CD14-positive monocyte (primary cell): ENCODE measurements at regions not wholly inside any gene's neighbourhood (a gene's known extent, or its start where the extent isn't known, plus 50 kb on each side); places are given as distances from the start of the nearest gene placed in this dataset.

ENCODE experiments used
- DNase-seq, 3 donors: peaks; one replicate each; pipeline ENCODE4 v3.0.0-alpha.2; 2011 to 2022
- H2AFZ ChIP-seq: 2 replicates; pipeline ENCODE4 v1.6.0; 2012; ENCODE audit warnings: mild to moderate bottlenecking, low read depth, low read length, inconsistent platforms; ENCODE audit not compliant: insufficient read depth, poor library complexity, severe bottlenecking
- H3K27ac ChIP-seq, 2 donors: 1 replicate in 1 of 2; 2 replicates in 1 of 2; pipeline ENCODE4 v1.5.1; 2012 to 2013; ENCODE audit warnings: low read length in 2 of 2, control low read depth in 1 of 2, inconsistent platforms in 1 of 2, low read depth in 1 of 2, mild to moderate bottlenecking in 1 of 2
- H3K27me3 ChIP-seq, 2 donors: one replicate each; pipeline versions ENCODE4 v1.6.0 to v1.6.1; 2011 to 2013; ENCODE audit warnings: low read length in 2 of 2; ENCODE audit not compliant: control insufficient read depth in 2 of 2, insufficient read depth in 2 of 2
- H3K36me3 ChIP-seq, 2 donors: replicated peaks in 1 of 2; 1 replicate in 1 of 2; 2 replicates in 1 of 2; pipeline versions ENCODE4 v1.5.1 to v1.6.1; 2012 to 2013; ENCODE audit warnings: low read length in 2 of 2, control low read depth in 1 of 2, inconsistent platforms in 1 of 2, mild to moderate bottlenecking in 1 of 2; ENCODE audit not compliant: insufficient read depth in 2 of 2, control insufficient read depth in 1 of 2
- H3K4me1 ChIP-seq, 2 donors: 1 replicate in 1 of 2; 2 replicates in 1 of 2; pipeline versions ENCODE4 v1.5.1 to v1.6.1; 2012 to 2013; ENCODE audit warnings: low read length in 2 of 2, control low read depth in 1 of 2, inconsistent platforms in 1 of 2, mild to moderate bottlenecking in 1 of 2, moderate library complexity in 1 of 2; ENCODE audit not compliant: insufficient read depth in 2 of 2, control insufficient read depth in 1 of 2
- H3K4me2 ChIP-seq: replicated peaks from 2 replicates; pipeline ENCODE3; 2012; ENCODE audit warnings: low read length, moderate library complexity, mild to moderate bottlenecking; ENCODE audit not compliant: poor library complexity, severe bottlenecking; ENCODE audit errors: extremely low read depth
- H3K4me3 ChIP-seq, 3 experiments: fragments of 200-600 bp in 1 of 3; sonication (generic) in 1 of 3; replicated peaks in 1 of 3; 1 replicate in 2 of 3; 2 replicates in 1 of 3; pipeline ENCODE4 v1.5.1; 2011 to 2013; ENCODE audit warnings: low read length in 3 of 3, mild to moderate bottlenecking in 3 of 3, control low read depth in 2 of 3, low read depth in 2 of 3, inconsistent platforms in 1 of 3, moderate library complexity in 1 of 3
- H3K79me2 ChIP-seq: 2 replicates; pipeline ENCODE4 v1.6.0; 2012; ENCODE audit warnings: mild to moderate bottlenecking, control low read depth, inconsistent platforms, low read length, moderate library complexity; ENCODE audit not compliant: insufficient read depth
- H3K9ac ChIP-seq: 2 replicates; pipeline ENCODE4 v1.6.0; 2017; ENCODE audit warnings: low read length, mild to moderate bottlenecking; ENCODE audit not compliant: insufficient read depth, poor library complexity, severe bottlenecking
- H3K9me3 ChIP-seq, 2 donors: replicated peaks in 1 of 2; 1 replicate in 1 of 2; 2 replicates in 1 of 2; pipeline versions ENCODE4 v1.5.1 to v1.6.1; 2012 to 2013; ENCODE audit warnings: low read length in 2 of 2, control low read depth in 1 of 2; ENCODE audit not compliant: control insufficient read depth in 1 of 2, insufficient read depth in 1 of 2
- H4K20me1 ChIP-seq: 2 replicates; pipeline ENCODE4 v1.6.0; 2012; ENCODE audit warnings: mild to moderate bottlenecking, low read length, control low read depth, moderate library complexity; ENCODE audit not compliant: insufficient read depth
- H3K27ac Mint-ChIP-seq, 7 donors: one replicate each; pipeline ENCODE4 v1.8.0; 2020; ENCODE audit warnings: mild to moderate bottlenecking in 7 of 7, mixed read lengths in 7 of 7, moderate library complexity in 6 of 7, inconsistent platforms in 2 of 7
- H3K27me3 Mint-ChIP-seq, 3 donors: one replicate each; pipeline ENCODE4 v1.8.0; 2021 to 2022; ENCODE audit warnings: low read depth in 3 of 3, mild to moderate bottlenecking in 3 of 3, mixed read lengths in 3 of 3, moderate library complexity in 3 of 3, inconsistent platforms in 1 of 3
- H3K36me3 Mint-ChIP-seq, 2 donors: one replicate each; pipeline ENCODE4 v1.8.0; 2020; ENCODE audit warnings: mixed read lengths in 2 of 2, inconsistent platforms in 1 of 2, mild to moderate bottlenecking in 1 of 2
- H3K4me1 Mint-ChIP-seq: one replicate; pipeline ENCODE4 v1.8.0; 2020; ENCODE audit warnings: mild to moderate bottlenecking, mixed read lengths
- H3K4me3 Mint-ChIP-seq, 2 donors: one replicate each; pipeline ENCODE4 v1.8.0; 2020; ENCODE audit warnings: mild to moderate bottlenecking in 2 of 2, mixed read lengths in 2 of 2, moderate library complexity in 1 of 2
- H3K9me3 Mint-ChIP-seq, 7 donors: one replicate each; pipeline ENCODE4 v1.8.0; 2020 to 2022; ENCODE audit warnings: mixed read lengths in 7 of 7, mild to moderate bottlenecking in 6 of 7, moderate library complexity in 6 of 7, inconsistent platforms in 2 of 7
- CTCF ChIP-seq: fragments of 200-600 bp; IDR thresholded peaks from one replicate; pipeline ENCODE4 v1.8.0; 2022; ENCODE audit warnings: antibody characterized with exemption, mild to moderate bottlenecking
- WGBS: methylation state at CpG from one replicate; pipeline ENCODE4 v1.1.5; 2013; ENCODE audit warnings: missing lambda C conversion rate; ENCODE audit not compliant: insufficient coverage; 5-methylcytosine and 5-hydroxymethylcytosine counted together
- intact Hi-C, 2 donors: fragments of 100-400 bp; cut with micrococcal nuclease; formaldehyde crosslinking; loops; one replicate each; pipeline versions ENCODE4 v1.15.0 to v1.15.1; 2023

DNA sequence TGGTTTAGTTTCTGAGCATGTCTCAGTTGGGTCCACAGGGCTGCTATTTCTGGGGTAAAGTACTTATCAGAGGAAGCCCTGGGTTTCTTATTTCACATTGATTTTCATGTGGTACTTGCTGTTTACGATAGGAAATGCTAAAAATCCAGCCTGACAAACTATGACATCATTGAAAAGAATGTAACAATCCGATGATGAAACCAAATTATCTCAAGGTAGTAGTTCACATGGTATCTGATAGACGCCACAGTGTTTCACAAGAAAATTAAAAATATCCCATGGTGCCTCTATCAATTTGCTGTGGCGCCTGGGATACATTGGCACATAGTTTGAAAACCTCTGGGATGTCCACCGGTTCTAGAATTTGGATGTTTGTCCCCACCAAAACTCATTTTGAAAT, 418.9 kb upstream of the RPS6KA3 start:
- Histone ChIP-seq H3K9ac (no peak overlapping the region), H3K4me3 (no peak overlapping the region), H3K4me2 (no peak overlapping the region), H3K79me2 (no peaks in the 10 kb centered on the region), H2AFZ (no peak overlapping the region), H3K36me3 (no peaks in the 10 kb centered on the region), H3K9me3 (no peaks in the 10 kb centered on the region), H3K27me3 (no peaks in the 10 kb centered on the region), H3K27ac (no peak overlapping the region), H4K20me1 (no peaks in the 10 kb centered on the region), H3K4me1 (no peaks in the 10 kb centered on the region)
- no peak for DNase-seq
- H3K36me3 Mint-ChIP-seq, result no peaks in the 10 kb centered on the region
- H3K4me3 Mint-ChIP-seq, result no peak overlapping the region
- intact Hi-C loops, result no loop called here
- H3K4me1 Mint-ChIP-seq, result no peaks in the 10 kb centered on the region
- 100% methylated on average over 2 of the region's 5 CpGs for WGBS
- no peak overlapping the region for H3K27ac Mint-ChIP-seq
- peaks cover 0 to 4% (median 2%) of the 10 kb centered on the region in 3 donors for H3K27me3 Mint-ChIP-seq
- TF ChIP-seq CTCF, result no peak
- peaks cover 0 to 2% (median 0%) of the 10 kb centered on the region in 7 donors for H3K9me3 Mint-ChIP-seq

- Mint-ChIP-seq H3K9me3 (peaks cover 0 to 2% (median 0%) of the 10 kb centered on the region in 7 donors), H3K36me3 (no peaks in the 10 kb centered on the region), H3K27me3 (peaks cover 0 to 2% (median 1%) of the 10 kb centered on the region in 3 donors), H3K4me1 (no peaks in the 10 kb centered on the region), H3K27ac (no peak overlapping the region), H3K4me3 (no peak overlapping the region)
- Histone ChIP-seq H3K9me3 (no peaks in the 10 kb centered on the region), H3K9ac (no peak overlapping the region), H3K27ac (no peak overlapping the region), H3K4me2 (no peak overlapping the region), H3K4me3 (no peak overlapping the region), H4K20me1 (no peaks in the 10 kb centered on the region), H3K4me1 (no peaks in the 10 kb centered on the region), H2AFZ (no peak overlapping the region), H3K36me3 (no peaks in the 10 kb centered on the region), H3K27me3 (no peaks in the 10 kb centered on the region), H3K79me2 (no peaks in the 10 kb centered on the region)
- no CpG with 5 or more reads among the region's 1 CpG for WGBS
- intact Hi-C loops, result no loop called here
- TF ChIP-seq CTCF, result no peak
- no peak for DNase-seq
Measured at GRCh38 chrX:20681683-20682082, 415.0 kb upstream of the RPS6KA3 start.
